Karpas-422 (cell line): ENCODE measurements at regions not wholly inside any gene's neighbourhood (a gene's known extent, or its start where the extent isn't known, plus 50 kb on each side); places are given as distances from the start of the nearest gene placed in this dataset.

ENCODE experiments used
- DNase-seq: peaks from one replicate; pipeline ENCODE4 v3.0.0-alpha.2; 2015
- H2AFZ ChIP-seq: fragments of 200-600 bp; sonication (generic); 2 replicates; pipeline ENCODE4 v1.6.1; 2014; ENCODE audit warnings: antibody characterized with exemption, low read length, mixed read lengths
- H3K27ac ChIP-seq: fragments of 200-600 bp; sonication (generic); 2 replicates; pipeline ENCODE4 v1.5.1; 2014; ENCODE audit warnings: mild to moderate bottlenecking, low read length, moderate library complexity
- H3K27me3 ChIP-seq: fragments of 200-600 bp; sonication (generic); 2 replicates; pipeline ENCODE4 v1.6.1; 2014; ENCODE audit warnings: low read length, mixed read lengths
- H3K36me3 ChIP-seq: fragments of 200-600 bp; sonication (generic); 2 replicates; pipeline ENCODE4 v1.6.1; 2014; ENCODE audit warnings: low read length, mixed read lengths; ENCODE audit not compliant: insufficient read depth
- H3K4me1 ChIP-seq: fragments of 200-600 bp; sonication (generic); 2 replicates; pipeline ENCODE4 v1.6.1; 2014; ENCODE audit warnings: mild to moderate bottlenecking, low read length, mixed read lengths
- H3K4me2 ChIP-seq: fragments of 200-600 bp; sonication (generic); 2 replicates; pipeline ENCODE4 v1.6.1; 2014; ENCODE audit warnings: low read length, low read depth, mild to moderate bottlenecking; ENCODE audit not compliant: poor library complexity, severe bottlenecking
- H3K4me3 ChIP-seq: fragments of 200-600 bp; sonication (generic); 2 replicates; pipeline ENCODE4 v1.5.1; 2014; ENCODE audit warnings: mild to moderate bottlenecking, antibody characterized with exemption, low read length, mixed read lengths
- H3K79me2 ChIP-seq: fragments of 200-600 bp; sonication (generic); 2 replicates; pipeline ENCODE4 v1.6.1; 2014; ENCODE audit warnings: mild to moderate bottlenecking, low read length, mixed read lengths
- H3K9ac ChIP-seq: fragments of 200-600 bp; sonication (generic); 2 replicates; pipeline ENCODE4 v1.6.0; 2014; ENCODE audit warnings: low read length
- H3K9me2 ChIP-seq: fragments of 200-600 bp; sonication (generic), shearing (Covaris generic); replicated peaks from 2 replicates; pipeline ENCODE4 v1.6.0; 2014; ENCODE audit warnings: mild to moderate bottlenecking, low read length, moderate library complexity; ENCODE audit not compliant: insufficient read depth
- H3K9me3 ChIP-seq: fragments of 300-700, 200-600 bp; sonication (generic); 2 replicates; pipeline ENCODE4 v1.6.1; 2014; ENCODE audit warnings: low read length, mixed read lengths
- H4K20me1 ChIP-seq: fragments of 200-600 bp; sonication (generic); 2 replicates; pipeline ENCODE4 v1.6.1; 2014; ENCODE audit warnings: mild to moderate bottlenecking, antibody characterized with exemption, low read length, low read depth; ENCODE audit not compliant: insufficient read depth

DNA sequence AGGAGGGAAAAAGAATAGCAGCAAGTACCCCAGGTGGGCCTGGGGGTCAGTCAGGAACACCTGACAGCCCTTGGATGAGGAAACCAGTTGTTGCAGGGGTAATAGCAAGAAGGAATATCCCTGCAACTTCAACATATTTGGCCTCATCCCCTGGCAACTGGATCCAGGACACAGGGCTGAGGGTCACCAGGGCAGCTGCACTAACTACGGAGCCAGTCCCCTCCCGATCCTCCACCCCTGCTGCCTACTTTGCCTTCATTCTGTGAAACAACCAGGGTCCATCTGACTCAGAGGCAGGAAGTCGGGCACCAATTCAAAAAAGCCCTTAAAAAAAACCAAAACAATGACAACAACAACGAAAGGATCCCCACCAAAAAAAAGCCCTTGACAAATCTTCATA lies 52.9 kb downstream of the FRMPD3 start:
- no peaks in the 10 kb centered on the region for H3K36me3 ChIP-seq
- no peak overlapping the region for H3K4me2 ChIP-seq
- H3K9ac ChIP-seq: no peak overlapping the region
- peaks cover 13% of the 10 kb centered on the region; the same call in 1 of the 2 replicates for H4K20me1 ChIP-seq
- no peaks in the 10 kb centered on the region for H3K79me2 ChIP-seq
- H3K27ac ChIP-seq: no peak overlapping the region
- H3K4me1 ChIP-seq: peaks cover 26% of the 10 kb centered on the region
- no peaks in the 10 kb centered on the region for H3K9me3 ChIP-seq
- no peaks in the 10 kb centered on the region for H3K27me3 ChIP-seq
- H3K4me3 ChIP-seq: no peak overlapping the region
- H3K9me2 ChIP-seq: no peaks in the 10 kb centered on the region
- H2AFZ ChIP-seq: no peak overlapping the region
- no peak for DNase-seq

DNA sequence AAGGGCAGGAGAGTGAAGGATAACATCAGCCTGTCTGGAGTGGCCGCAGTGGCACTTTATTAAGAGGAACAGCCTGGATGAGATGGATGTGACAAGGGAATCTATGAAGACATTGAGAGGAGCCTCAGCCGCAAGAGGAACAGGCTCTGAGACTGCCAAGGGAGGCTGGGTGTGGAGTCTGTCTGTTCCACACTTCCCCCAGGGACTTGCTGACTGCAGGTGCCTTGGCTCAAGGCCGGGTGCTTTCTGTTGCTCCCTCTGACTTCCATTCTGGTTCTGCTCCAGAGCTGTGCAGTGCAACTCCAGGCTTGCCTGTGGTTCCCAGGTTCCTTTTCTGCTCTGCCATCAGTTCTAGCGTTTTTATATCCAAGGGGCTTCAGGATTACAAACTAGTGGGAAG lies 54.6 kb downstream of the FRMPD3 start:
- Histone ChIP-seq H3K4me2 (peak overlapping the region; percentile 14), H3K9me2 (no peaks in the 10 kb centered on the region), H3K4me1 (peaks cover 28% of the 10 kb centered on the region), H3K9me3 (no peaks in the 10 kb centered on the region), H3K79me2 (no peaks in the 10 kb centered on the region), H3K27me3 (no peaks in the 10 kb centered on the region), H3K27ac (no peak overlapping the region), H3K36me3 (no peaks in the 10 kb centered on the region), H4K20me1 (peaks cover 13% of the 10 kb centered on the region; the same call in 1 of the 2 replicates), H3K9ac (no peak overlapping the region), H3K4me3 (no peak overlapping the region), H2AFZ (no peak overlapping the region)
- DNase-seq: peak; percentile 67

DNA sequence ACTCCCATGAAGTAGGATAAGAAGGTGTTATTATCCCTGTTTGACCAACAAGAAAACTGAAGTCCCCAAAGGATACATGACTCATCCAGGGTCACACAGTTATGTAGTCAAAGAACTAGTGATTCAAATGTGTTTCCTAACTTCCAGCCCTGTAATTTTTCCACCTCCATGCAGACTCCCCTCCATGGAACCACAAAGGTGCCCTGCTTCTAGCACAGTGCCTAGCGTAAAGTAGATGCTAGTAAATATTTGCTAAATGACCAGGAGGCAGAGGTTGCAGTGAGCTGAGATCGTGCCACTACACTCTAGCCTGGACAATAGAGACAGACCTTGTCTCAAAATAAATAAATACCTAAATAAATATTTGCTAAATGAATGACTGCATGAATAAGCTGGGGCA lies 55.8 kb downstream of the FRMPD3 start:
- Histone ChIP-seq H2AFZ (no peak overlapping the region), H4K20me1 (peaks cover 13% of the 10 kb centered on the region; the same call in 1 of the 2 replicates), H3K9me2 (no peaks in the 10 kb centered on the region), H3K4me1 (peaks cover 33% of the 10 kb centered on the region), H3K27ac (no peak overlapping the region), H3K79me2 (no peaks in the 10 kb centered on the region), H3K4me2 (no peak overlapping the region), H3K9me3 (no peaks in the 10 kb centered on the region), H3K9ac (no peak overlapping the region), H3K36me3 (no peaks in the 10 kb centered on the region), H3K27me3 (no peaks in the 10 kb centered on the region), H3K4me3 (no peak overlapping the region)
- DNase-seq: no peak

DNA sequence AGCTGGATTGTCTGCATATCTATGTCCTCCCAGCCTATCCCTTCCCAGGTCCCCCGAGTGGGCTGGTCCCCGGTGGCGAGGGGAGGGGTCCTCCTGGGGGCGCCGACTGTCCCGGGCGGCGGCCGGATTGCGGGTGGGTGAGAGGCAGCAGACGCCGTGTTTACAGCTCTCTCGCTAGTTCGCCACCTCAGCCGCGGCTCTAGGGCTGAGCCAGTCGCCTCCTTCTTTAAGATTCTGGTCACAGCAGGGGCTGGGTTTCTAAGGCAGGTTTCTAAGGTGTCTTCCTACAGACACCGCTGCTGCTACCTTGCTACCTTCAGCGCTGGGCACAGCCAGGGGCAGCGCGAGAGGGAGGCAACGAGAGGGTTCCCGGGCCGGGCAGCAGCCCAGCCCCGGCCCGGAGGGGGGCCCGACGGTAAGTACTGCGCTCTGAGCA lies 57.2 kb downstream of the FRMPD3 start:
- Histone ChIP-seq H2AFZ (no peak overlapping the region), H3K27ac (no peak overlapping the region), H4K20me1 (peaks cover 13% of the 10 kb centered on the region; the same call in 1 of the 2 replicates), H3K9me3 (no peaks in the 10 kb centered on the region), H3K79me2 (no peaks in the 10 kb centered on the region), H3K36me3 (no peaks in the 10 kb centered on the region), H3K27me3 (no peaks in the 10 kb centered on the region), H3K4me3 (no peak overlapping the region), H3K4me2 (no peak overlapping the region), H3K9me2 (no peaks in the 10 kb centered on the region), H3K4me1 (peaks cover 33% of the 10 kb centered on the region), H3K9ac (no peak overlapping the region)
- no peak for DNase-seq

DNA sequence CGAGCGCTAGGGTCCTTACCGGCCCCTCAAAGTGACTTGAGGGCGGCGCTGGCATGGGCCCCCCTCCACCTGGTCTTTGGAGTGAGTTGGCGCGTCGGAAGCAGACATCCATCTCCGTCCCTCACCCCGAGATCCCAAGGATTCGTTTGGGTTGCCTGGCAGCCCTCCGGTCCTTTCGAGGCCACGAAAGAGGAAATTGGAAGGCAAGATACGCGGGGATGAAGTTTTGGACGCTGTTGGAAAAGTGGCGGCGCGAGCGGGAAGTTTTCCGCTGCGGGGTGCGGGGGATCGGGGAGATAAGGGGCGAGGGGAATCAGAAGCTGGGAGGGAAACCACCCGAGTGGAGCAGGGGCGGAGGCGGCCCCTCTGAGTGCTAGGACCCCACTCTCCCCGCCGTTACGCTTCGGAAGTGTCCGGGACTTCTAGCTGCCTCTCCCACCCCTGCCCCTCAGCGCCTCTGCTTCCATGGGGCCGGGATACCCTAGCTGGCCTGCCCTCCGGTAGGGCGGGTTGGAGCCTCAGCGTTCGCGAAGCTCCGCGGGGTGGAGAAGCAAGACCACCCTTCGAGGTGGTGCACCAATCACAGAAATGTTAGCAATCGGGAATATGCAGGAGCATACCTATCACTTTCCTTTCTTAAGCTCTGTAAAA lies 57.8 kb downstream of the FRMPD3 start:
- H3K79me2 ChIP-seq: no peaks in the 10 kb centered on the region
- H3K9ac ChIP-seq: no peak overlapping the region
- no peak overlapping the region for H3K4me3 ChIP-seq
- DNase-seq: no peak
- no peak overlapping the region for H2AFZ ChIP-seq
- no peak overlapping the region for H3K27ac ChIP-seq
- no peak overlapping the region for H3K4me2 ChIP-seq
- no peaks in the 10 kb centered on the region for H3K27me3 ChIP-seq
- H3K9me3 ChIP-seq: no peaks in the 10 kb centered on the region
- H3K36me3 ChIP-seq: no peaks in the 10 kb centered on the region
- H3K9me2 ChIP-seq: no peaks in the 10 kb centered on the region
- H3K4me1 ChIP-seq: peaks cover 33% of the 10 kb centered on the region
- H4K20me1 ChIP-seq: peaks cover 13% of the 10 kb centered on the region; the same call in 1 of the 2 replicates

DNA sequence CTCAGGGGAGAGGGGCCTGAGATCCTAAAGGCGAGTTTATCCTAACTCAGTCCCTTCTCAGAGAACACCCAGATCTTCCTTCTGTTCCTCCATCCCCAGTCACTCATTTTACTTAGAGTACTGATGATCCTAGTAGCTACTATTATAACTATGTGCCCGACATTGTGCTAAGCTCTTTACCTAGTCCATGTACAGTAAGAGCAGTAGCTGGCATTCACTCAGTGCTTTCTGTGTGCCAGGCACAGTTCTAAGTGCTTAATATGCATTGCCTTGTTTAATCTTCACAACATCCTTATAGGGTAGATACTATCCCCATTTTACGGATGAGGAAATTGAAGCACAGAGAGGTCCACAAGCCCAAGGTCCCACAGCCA lies 58.3 kb downstream of the FRMPD3 start:
- no peaks in the 10 kb centered on the region for H3K9me2 ChIP-seq
- no peak overlapping the region for H3K27ac ChIP-seq
- DNase-seq: no peak
- no peak overlapping the region for H2AFZ ChIP-seq
- no peaks in the 10 kb centered on the region for H3K36me3 ChIP-seq
- no peak overlapping the region for H3K4me2 ChIP-seq
- H3K4me3 ChIP-seq: no peak overlapping the region
- no peak overlapping the region for H3K9ac ChIP-seq
- no peaks in the 10 kb centered on the region for H3K79me2 ChIP-seq
- H4K20me1 ChIP-seq: peaks cover 13% of the 10 kb centered on the region; the same call in 1 of the 2 replicates
- H3K4me1 ChIP-seq: peaks cover 28% of the 10 kb centered on the region
- H3K27me3 ChIP-seq: no peaks in the 10 kb centered on the region
- H3K9me3 ChIP-seq: no peaks in the 10 kb centered on the region

DNA sequence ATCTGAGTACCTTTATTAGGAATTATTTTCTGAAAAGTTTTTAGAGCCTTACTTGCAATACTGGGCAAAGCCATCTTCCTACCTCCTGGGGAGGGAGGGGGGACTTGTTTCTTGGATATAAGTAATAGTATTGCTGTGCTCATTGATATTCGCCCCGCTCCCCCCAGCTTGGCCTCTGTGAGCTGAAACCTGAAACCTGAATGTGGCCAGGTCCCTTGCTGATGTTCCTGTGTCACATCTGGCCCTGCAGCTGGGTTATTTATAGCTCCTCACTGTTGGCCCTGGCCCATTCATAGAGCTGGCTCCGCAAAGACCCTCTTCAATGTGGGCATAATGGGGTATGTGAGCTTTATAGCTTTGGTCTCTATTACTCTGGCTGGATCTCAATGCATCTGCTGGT lies 59.5 kb downstream of the FRMPD3 start:
- Histone ChIP-seq H3K9ac (no peak overlapping the region), H3K36me3 (no peaks in the 10 kb centered on the region), H3K4me1 (peaks cover 18% of the 10 kb centered on the region), H4K20me1 (peaks cover 9% of the 10 kb centered on the region; the same call in 1 of the 2 replicates), H3K9me2 (no peaks in the 10 kb centered on the region), H3K4me3 (no peak overlapping the region), H2AFZ (no peak overlapping the region), H3K4me2 (no peak overlapping the region), H3K27me3 (no peaks in the 10 kb centered on the region), H3K27ac (no peak overlapping the region), H3K9me3 (no peaks in the 10 kb centered on the region), H3K79me2 (no peaks in the 10 kb centered on the region)
- DNase-seq: no peak

DNA sequence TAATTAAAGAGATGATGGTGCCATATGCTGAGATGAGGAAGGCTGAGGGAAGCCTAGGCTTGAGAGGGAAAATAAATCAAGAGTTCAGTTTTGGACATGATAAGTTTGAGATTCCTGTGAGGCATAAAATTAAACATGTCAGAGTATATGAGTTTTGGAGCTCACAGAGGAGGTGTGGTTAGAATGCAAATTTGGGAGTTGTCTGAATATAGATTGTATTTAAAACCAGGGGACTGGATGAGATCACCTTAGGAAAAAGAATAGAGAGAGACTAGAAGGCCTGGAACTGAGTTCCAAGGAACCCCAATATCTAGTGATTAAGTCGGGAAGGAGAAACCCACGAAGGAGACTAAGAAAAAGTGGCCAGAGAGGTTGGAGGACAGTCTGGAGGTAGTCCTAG lies 65.5 kb downstream of the FRMPD3 start:
- Histone ChIP-seq H3K27ac (no peak overlapping the region), H3K36me3 (no peaks in the 10 kb centered on the region), H3K4me1 (no peaks in the 10 kb centered on the region), H3K9ac (no peak overlapping the region), H3K9me2 (no peaks in the 10 kb centered on the region), H3K79me2 (no peaks in the 10 kb centered on the region), H3K4me3 (no peak overlapping the region), H2AFZ (no peak overlapping the region), H3K4me2 (no peak overlapping the region), H3K27me3 (no peaks in the 10 kb centered on the region), H4K20me1 (peaks cover 3% of the 10 kb centered on the region; the same call in 1 of the 2 replicates), H3K9me3 (no peaks in the 10 kb centered on the region)
- DNase-seq: no peak
